ENCODE measurements at regions not wholly inside any gene's neighbourhood (a gene's known extent, or its start where the extent isn't known, plus 50 kb on each side); places are given as distances from the start of the nearest gene placed in this dataset.

GRCh38 chr12:114122016-114122415 is 155.9 kb upstream of the RBM19 start:
- Histone ChIP-seq H2BK15ac (ENCODE audit: low read depth, poor library complexity, severe bottlenecking) (no peak overlapping the region), H3K9ac (ENCODE audit: low read length) (no peak overlapping the region), H3K36me3 (ENCODE audit: control insufficient read depth in 1 of 2, insufficient read depth in 2 of 2, low read depth in 1 of 2, low read length in 2 of 2) (no peaks in the 10 kb centered on the region), H3K27ac (ENCODE audit: low read length, poor library complexity, severe bottlenecking) (no peak overlapping the region), H3K27me3 (ENCODE audit: control insufficient read depth in 1 of 2, insufficient read depth in 1 of 2, low read length in 2 of 2) (peaks cover 0 to 82% of the 10 kb centered on the region in 2 experiments), H3K79me1 (replicated peaks; ENCODE audit: low read length, poor library complexity, severe bottlenecking) (no peaks in the 10 kb centered on the region), H3K18ac (ENCODE audit: low read depth in 1 of 2, low read length in 2 of 2) (no peak overlapping the region), H3K4ac (ENCODE audit: low read depth in 1 of 2, low read length in 2 of 2) (no peak overlapping the region), H3K4me3 (ENCODE audit: insufficient read depth in 1 of 2, low read depth in 1 of 2, low read length in 2 of 2) (no peak overlapping the region), H2BK12ac (ENCODE audit: low read length in 2 of 2) (no peak overlapping the region), H2BK5ac (ENCODE audit: low read depth, low read length, poor library complexity, severe bottlenecking) (no peak overlapping the region), H3K4me2 (ENCODE audit: low read length, poor library complexity, severe bottlenecking) (no peak overlapping the region), H4K91ac (ENCODE audit: low read length) (no peak overlapping the region), H3K23ac (ENCODE audit: low read length in 2 of 2) (no peak overlapping the region), H2AK5ac (ENCODE audit: low read length, severe bottlenecking) (no peak overlapping the region), H3K4me1 (ENCODE audit: control insufficient read depth, insufficient read depth, low read depth, low read length) (no peaks in the 10 kb centered on the region), H3K14ac (ENCODE audit: low read length in 2 of 2) (no peak overlapping the region), H2AFZ (ENCODE audit: low read depth, low read length) (no peak overlapping the region), H4K8ac (ENCODE audit: low read length) (no peak overlapping the region), H2BK120ac (ENCODE audit: low read depth, low read length) (no peak overlapping the region), H3K9me3 (ENCODE audit: control insufficient read depth, low read length) (no peaks in the 10 kb centered on the region)
- no peak for DNase-seq
- WGBS, result 83% methylated on average over 2 of the region's 3 CpGs

GRCh38 chr12:114119316-114119715 is 153.2 kb upstream of the RBM19 start:
- H2BK15ac ChIP-seq (ENCODE audit: low read depth, poor library complexity, severe bottlenecking), result no peak overlapping the region
- no peak overlapping the region for H2BK12ac ChIP-seq (ENCODE audit: low read length in 2 of 2)
- no peak overlapping the region for H2AK5ac ChIP-seq (ENCODE audit: low read length, severe bottlenecking)
- H3K79me1 ChIP-seq (replicated peaks; ENCODE audit: low read length, poor library complexity, severe bottlenecking), result no peaks in the 10 kb centered on the region
- no peak overlapping the region for H3K23ac ChIP-seq (ENCODE audit: low read length in 2 of 2)
- no peaks in the 10 kb centered on the region for H3K4me1 ChIP-seq (ENCODE audit: control insufficient read depth, insufficient read depth, low read depth, low read length)
- no peak overlapping the region for H3K4me2 ChIP-seq (ENCODE audit: low read length, poor library complexity, severe bottlenecking)
- no peak for DNase-seq
- no peak overlapping the region for H3K14ac ChIP-seq (ENCODE audit: low read length in 2 of 2)
- no peak overlapping the region for H4K8ac ChIP-seq (ENCODE audit: low read length)
- H4K91ac ChIP-seq (ENCODE audit: low read length), result no peak overlapping the region
- H3K27ac ChIP-seq (ENCODE audit: low read length, poor library complexity, severe bottlenecking), result no peak overlapping the region
- H3K9ac ChIP-seq (ENCODE audit: low read length), result no peak overlapping the region
- H3K9me3 ChIP-seq (ENCODE audit: control insufficient read depth, low read length), result peaks cover 16% of the 10 kb centered on the region
- no peak overlapping the region for H2AFZ ChIP-seq (ENCODE audit: low read depth, low read length)
- no peaks in the 10 kb centered on the region for H3K36me3 ChIP-seq (ENCODE audit: control insufficient read depth in 1 of 2, insufficient read depth in 2 of 2, low read depth in 1 of 2, low read length in 2 of 2)
- 74% methylated on average over 1 of the region's 2 CpGs for WGBS
- H3K4ac ChIP-seq (ENCODE audit: low read depth in 1 of 2, low read length in 2 of 2), result no peak overlapping the region
- H3K4me3 ChIP-seq (ENCODE audit: insufficient read depth in 1 of 2, low read depth in 1 of 2, low read length in 2 of 2), result no peak overlapping the region
- peaks cover 0 to 68% of the 10 kb centered on the region in 2 experiments for H3K27me3 ChIP-seq (ENCODE audit: control insufficient read depth in 1 of 2, insufficient read depth in 1 of 2, low read length in 2 of 2)
- no peak overlapping the region for H2BK5ac ChIP-seq (ENCODE audit: low read depth, low read length, poor library complexity, severe bottlenecking)
- no peak overlapping the region for H3K18ac ChIP-seq (ENCODE audit: low read depth in 1 of 2, low read length in 2 of 2)
- H2BK120ac ChIP-seq (ENCODE audit: low read depth, low read length), result no peak overlapping the region

DNA sequence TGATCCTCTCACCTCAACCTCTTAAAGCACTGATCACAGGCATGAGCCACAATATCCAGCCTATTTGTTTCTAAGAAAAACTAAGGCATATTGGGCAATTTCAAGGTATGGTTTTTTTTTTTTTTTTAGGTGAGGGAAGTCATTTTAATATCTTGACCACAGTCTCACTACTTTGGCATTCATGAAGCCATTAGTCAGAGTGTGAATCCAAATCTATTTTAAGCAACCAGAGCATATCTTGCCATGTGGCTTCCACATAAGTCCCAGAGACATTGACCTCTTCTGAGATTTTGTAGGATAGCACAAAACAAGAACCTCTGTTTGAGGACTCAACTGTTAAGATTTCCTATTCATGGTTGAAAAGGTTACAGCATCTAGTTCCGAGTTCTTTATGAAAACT is 130.3 kb upstream of the RBM19 start:
- no peak overlapping the region for H2AK5ac ChIP-seq (ENCODE audit: low read length, severe bottlenecking)
- no peak overlapping the region for H2BK5ac ChIP-seq (ENCODE audit: low read depth, low read length, poor library complexity, severe bottlenecking)
- H4K8ac ChIP-seq (ENCODE audit: low read length), result no peak overlapping the region
- H3K9me3 ChIP-seq (ENCODE audit: control insufficient read depth, low read length), result no peaks in the 10 kb centered on the region
- no peaks in the 10 kb centered on the region for H3K79me1 ChIP-seq (replicated peaks; ENCODE audit: low read length, poor library complexity, severe bottlenecking)
- H3K4me3 ChIP-seq (ENCODE audit: insufficient read depth in 1 of 2, low read depth in 1 of 2, low read length in 2 of 2), result no peak overlapping the region
- DNase-seq, result no peak
- no peak overlapping the region for H3K23ac ChIP-seq (ENCODE audit: low read length in 2 of 2)
- H3K27ac ChIP-seq (ENCODE audit: low read length, poor library complexity, severe bottlenecking), result no peak overlapping the region
- no peak overlapping the region for H3K9ac ChIP-seq (ENCODE audit: low read length)
- H2AFZ ChIP-seq (ENCODE audit: low read depth, low read length), result no peak overlapping the region
- no peak overlapping the region for H2BK15ac ChIP-seq (ENCODE audit: low read depth, poor library complexity, severe bottlenecking)
- H3K14ac ChIP-seq (ENCODE audit: low read length in 2 of 2), result no peak overlapping the region
- no peak overlapping the region for H3K4me2 ChIP-seq (ENCODE audit: low read length, poor library complexity, severe bottlenecking)
- no peak overlapping the region for H2BK120ac ChIP-seq (ENCODE audit: low read depth, low read length)
- WGBS, result 73% methylated on average over 1 of the region's 1 CpG
- H3K4ac ChIP-seq (ENCODE audit: low read depth in 1 of 2, low read length in 2 of 2), result no peak overlapping the region
- H3K36me3 ChIP-seq (ENCODE audit: control insufficient read depth in 1 of 2, insufficient read depth in 2 of 2, low read depth in 1 of 2, low read length in 2 of 2), result no peaks in the 10 kb centered on the region
- no peak overlapping the region for H2BK12ac ChIP-seq (ENCODE audit: low read length in 2 of 2)
- no peak overlapping the region for H4K91ac ChIP-seq (ENCODE audit: low read length)
- no peaks in the 10 kb centered on the region for H3K4me1 ChIP-seq (ENCODE audit: control insufficient read depth, insufficient read depth, low read depth, low read length)
- no peak overlapping the region for H3K18ac ChIP-seq (ENCODE audit: low read depth in 1 of 2, low read length in 2 of 2)
- peaks cover 0 to 12% of the 10 kb centered on the region in 2 experiments for H3K27me3 ChIP-seq (ENCODE audit: control insufficient read depth in 1 of 2, insufficient read depth in 1 of 2, low read length in 2 of 2)

- Histone ChIP-seq H3K14ac (ENCODE audit: low read length in 2 of 2) (no peak overlapping the region), H3K9ac (ENCODE audit: low read length) (no peak overlapping the region), H2AK5ac (ENCODE audit: low read length, severe bottlenecking) (no peak overlapping the region), H2BK12ac (ENCODE audit: low read length in 2 of 2) (no peak overlapping the region), H2BK15ac (ENCODE audit: low read depth, poor library complexity, severe bottlenecking) (no peak overlapping the region), H2BK5ac (ENCODE audit: low read depth, low read length, poor library complexity, severe bottlenecking) (no peak overlapping the region), H3K4me1 (ENCODE audit: control insufficient read depth, insufficient read depth, low read depth, low read length) (no peaks in the 10 kb centered on the region), H4K8ac (ENCODE audit: low read length) (no peak overlapping the region), H3K23ac (ENCODE audit: low read length in 2 of 2) (no peak overlapping the region), H3K9me3 (ENCODE audit: control insufficient read depth, low read length) (no peaks in the 10 kb centered on the region), H3K27me3 (ENCODE audit: control insufficient read depth in 1 of 2, insufficient read depth in 1 of 2, low read length in 2 of 2) (peaks cover 0 to 4% of the 10 kb centered on the region in 2 experiments), H3K18ac (ENCODE audit: low read depth in 1 of 2, low read length in 2 of 2) (no peak overlapping the region), H3K4ac (ENCODE audit: low read depth in 1 of 2, low read length in 2 of 2) (no peak overlapping the region), H3K36me3 (ENCODE audit: control insufficient read depth in 1 of 2, insufficient read depth in 2 of 2, low read depth in 1 of 2, low read length in 2 of 2) (no peaks in the 10 kb centered on the region), H3K4me2 (ENCODE audit: low read length, poor library complexity, severe bottlenecking) (no peak overlapping the region), H3K27ac (ENCODE audit: low read length, poor library complexity, severe bottlenecking) (no peak overlapping the region), H3K4me3 (ENCODE audit: insufficient read depth in 1 of 2, low read depth in 1 of 2, low read length in 2 of 2) (no peak overlapping the region), H4K91ac (ENCODE audit: low read length) (no peak overlapping the region), H2AFZ (ENCODE audit: low read depth, low read length) (no peak overlapping the region), H3K79me1 (replicated peaks; ENCODE audit: low read length, poor library complexity, severe bottlenecking) (no peaks in the 10 kb centered on the region), H2BK120ac (ENCODE audit: low read depth, low read length) (no peak overlapping the region)
- DNase-seq, result no peak
- 67% methylated on average over 3 of the region's 3 CpGs for WGBS
Measured at GRCh38 chr12:114093520-114093919, 127.4 kb upstream of the RBM19 start.

Measured in mesenchymal stem cell (in vitro differentiated cells and primary cell).